Liver (tissue), 7 donors: ENCODE measurements at regions not wholly inside any gene's neighbourhood (a gene's known extent, or its start where the extent isn't known, plus 50 kb on each side); places are given as distances from the start of the nearest gene placed in this dataset.

Experiments used
- DNase-seq: peaks from one replicate; pipeline ENCODE4 v3.0.0-alpha.2; 2017; ENCODE audit warnings: low spot score
- H3K27ac ChIP-seq, 2 donors: one replicate each; pipeline ENCODE4 v1.7.0; 2013; ENCODE audit warnings: inconsistent platforms in 2 of 2, low read length in 2 of 2, control low read depth in 1 of 2, low read depth in 1 of 2, mild to moderate bottlenecking in 1 of 2
- H3K27me3 ChIP-seq, 4 donors: one replicate each; pipeline versions ENCODE4 v1.6.1 to v1.7.0; 2013; ENCODE audit warnings: low read length in 3 of 4, inconsistent platforms in 1 of 4, mild to moderate bottlenecking in 1 of 4, moderate library complexity in 1 of 4; ENCODE audit not compliant: control insufficient read depth in 4 of 4, insufficient read depth in 4 of 4
- H3K36me3 ChIP-seq, 4 donors: one replicate each; pipeline versions ENCODE4 v1.6.1 to v1.7.0; 2013; ENCODE audit warnings: low read length in 3 of 4, mild to moderate bottlenecking in 3 of 4, low read depth in 1 of 4, moderate library complexity in 1 of 4; ENCODE audit not compliant: control insufficient read depth in 4 of 4, insufficient read depth in 3 of 4
- H3K4me1 ChIP-seq, 4 donors: one replicate each; pipeline versions ENCODE4 v1.6.1 to v1.7.0; 2013; ENCODE audit warnings: low read length in 3 of 4, mild to moderate bottlenecking in 3 of 4, moderate library complexity in 1 of 4; ENCODE audit not compliant: control insufficient read depth in 4 of 4, insufficient read depth in 4 of 4
- H3K4me3 ChIP-seq, 3 donors: one replicate each; pipeline versions ENCODE4 v1.6.1 to v1.7.0; 2013; ENCODE audit warnings: low read length in 3 of 3, control low read depth in 1 of 3, low read depth in 1 of 3, mild to moderate bottlenecking in 1 of 3
- H3K9ac ChIP-seq, 2 donors: one replicate each; pipeline ENCODE4 v1.7.0; 2013; ENCODE audit warnings: low read length in 2 of 2, mild to moderate bottlenecking in 2 of 2, moderate library complexity in 2 of 2, control low read depth in 1 of 2, low read depth in 1 of 2
- H3K9me3 ChIP-seq, 4 donors: one replicate each; pipeline versions ENCODE4 v1.6.1 to v1.7.0; 2013; ENCODE audit warnings: low read length in 3 of 4; ENCODE audit not compliant: control insufficient read depth in 4 of 4
- ATF3 ChIP-seq: IDR thresholded peaks from 2 replicates; pipeline ENCODE4 v1.6.1; 2016; ENCODE audit warnings: antibody characterized with exemption
- EGR1 ChIP-seq, 2 donors: IDR thresholded peaks; 2 replicates each; pipeline ENCODE4 v1.6.1; 2016 to 2018; ENCODE audit warnings: antibody characterized with exemption in 2 of 2, low read depth in 2 of 2
- FOXA1 ChIP-seq: IDR thresholded peaks from 2 replicates; pipeline ENCODE4 v1.6.1; 2016; ENCODE audit warnings: antibody characterized with exemption
- FOXA2 ChIP-seq: IDR thresholded peaks from 2 replicates; pipeline ENCODE4 v1.6.1; 2016; ENCODE audit warnings: antibody characterized with exemption
- GABPA ChIP-seq, 2 donors: IDR thresholded peaks in 1 of 2; conservative IDR thresholded peaks in 1 of 2; 2 replicates each; pipeline ENCODE4 v1.6.1; 2016; ENCODE audit warnings: antibody characterized with exemption in 2 of 2, mild to moderate bottlenecking in 1 of 2, moderate library complexity in 1 of 2
- HNF4A ChIP-seq, 2 donors: conservative IDR thresholded peaks; 2 replicates each; pipeline ENCODE4 v1.6.1; 2016; ENCODE audit warnings: antibody characterized with exemption in 2 of 2, mild to moderate bottlenecking in 2 of 2
- HNF4G ChIP-seq: IDR thresholded peaks from 2 replicates; pipeline ENCODE4 v1.6.1; 2016; ENCODE audit warnings: antibody characterized with exemption
- JUND ChIP-seq, 2 donors: IDR thresholded peaks; 2 replicates each; pipeline ENCODE4 v1.6.1; 2016; ENCODE audit warnings: antibody characterized with exemption in 2 of 2
- MAX ChIP-seq: IDR thresholded peaks from 2 replicates; pipeline ENCODE4 v1.6.1; 2016; ENCODE audit warnings: antibody characterized with exemption
- NR2F2 ChIP-seq: IDR thresholded peaks from 2 replicates; pipeline ENCODE4 v1.6.1; 2016; ENCODE audit warnings: antibody characterized with exemption
- RAD21 ChIP-seq, 2 donors: IDR thresholded peaks; 2 replicates each; pipeline ENCODE4 v1.6.1; 2016; ENCODE audit warnings: antibody characterized with exemption in 2 of 2, mild to moderate bottlenecking in 2 of 2
- REST ChIP-seq: IDR thresholded peaks from 2 replicates; pipeline ENCODE4 v1.6.1; 2016; ENCODE audit warnings: antibody characterized with exemption, mild to moderate bottlenecking
- RXRA ChIP-seq, 2 donors: IDR thresholded peaks; 2 replicates each; pipeline ENCODE4 v1.6.1; 2017 to 2018; ENCODE audit warnings: antibody characterized with exemption in 2 of 2, mild to moderate bottlenecking in 1 of 2
- TAF1 ChIP-seq: conservative IDR thresholded peaks from 2 replicates; pipeline ENCODE4 v1.6.1; 2016; ENCODE audit warnings: antibody characterized with exemption, mild to moderate bottlenecking
- YY1 ChIP-seq: IDR thresholded peaks from 2 replicates; pipeline ENCODE4 v1.6.1; 2016; ENCODE audit warnings: antibody characterized with exemption, mild to moderate bottlenecking
- WGBS: extraction: QIAGEN DNeasy Blood & Tissue Kit; methylation state at CpG from one replicate; pipeline ENCODE4 v1.1.7; 2013; 5-methylcytosine and 5-hydroxymethylcytosine counted together
- TF ChIP-seq, protein P1 (sequence below): IDR thresholded peaks from 2 replicates; pipeline ENCODE4 v1.6.1; 2016; ENCODE audit warnings: antibody characterized with exemption
- donor health status: healthy.
- donor health status: healthy.
- donor health status: healthy.
- donor health status: healthy.

GRCh38 chr13:20340136-20340758 is 108.1 kb upstream of the GJB6 start:
- no peak for TF ChIP-seq RAD21 (IDR thresholded peaks at IDR 0.05)
- no peak for TF ChIP-seq HNF4G
- no peak for TF ChIP-seq REST
- TF ChIP-seq FOXA2: no peak
- TF ChIP-seq TAF1: no peak
- no peak for TF ChIP-seq FOXA1
- TF ChIP-seq HNF4A (conservative IDR thresholded peaks at IDR 0.05): no peak
- no peaks in the 10 kb centered on the region for H3K36me3 ChIP-seq
- H3K27me3 ChIP-seq: no peaks in the 10 kb centered on the region
- WGBS: 70% methylated on average over 12 of the region's 12 CpGs
- H3K4me3 ChIP-seq: no peak overlapping the region
- no peaks in the 10 kb centered on the region for H3K4me1 ChIP-seq
- H3K27ac ChIP-seq: no peak overlapping the region
- no peak for DNase-seq
- no peak overlapping the region for H3K9ac ChIP-seq
- H3K9me3 ChIP-seq: no peaks in the 10 kb centered on the region

DNA sequence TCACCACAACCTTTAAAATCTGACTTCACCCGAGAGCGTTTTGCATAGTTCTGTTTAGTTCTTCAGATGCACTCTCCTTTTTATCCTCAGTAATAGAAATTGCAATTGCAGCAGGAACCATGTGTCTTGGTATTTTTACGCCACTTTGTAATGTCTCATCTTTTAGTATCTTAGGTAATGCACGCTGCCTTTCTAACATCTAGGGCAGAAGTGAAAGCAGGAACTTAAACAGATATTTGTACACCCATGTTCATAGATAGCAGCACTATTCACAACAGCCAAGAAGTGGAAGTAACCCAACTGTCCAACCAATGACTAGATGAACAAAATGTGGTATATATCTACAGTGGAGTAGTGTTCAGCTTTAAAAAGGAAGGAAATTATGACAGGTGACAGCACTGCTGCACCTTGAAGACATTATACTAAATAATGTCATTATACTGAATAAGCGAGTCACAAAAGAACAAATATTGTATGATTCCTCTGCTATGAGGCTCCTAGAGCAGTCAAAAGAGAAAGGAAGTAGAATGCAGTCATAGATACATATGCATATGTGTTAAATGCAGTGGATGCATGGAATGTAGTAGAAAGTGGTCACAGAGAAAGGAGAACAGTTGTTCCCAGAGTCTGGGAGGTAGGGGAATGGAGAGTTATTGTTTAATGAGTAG is 105.9 kb upstream of the GJB6 start:
- Histone ChIP-seq H3K4me1 (no peaks in the 10 kb centered on the region), H3K9ac (no peak overlapping the region), H3K27me3 (no peaks in the 10 kb centered on the region), H3K9me3 (no peaks in the 10 kb centered on the region), H3K4me3 (no peak overlapping the region), H3K36me3 (no peaks in the 10 kb centered on the region), H3K27ac (no peak overlapping the region)
- 90% methylated on average over 5 of the region's 5 CpGs for WGBS
- no peak for DNase-seq
- TF ChIP-seq HNF4G: no peak
- no peak for TF ChIP-seq GABPA (IDR thresholded peaks at IDR 0.05 in 1 of 2, conservative IDR thresholded peaks at IDR 0.05 in 1 of 2)
- TF ChIP-seq HNF4A (conservative IDR thresholded peaks at IDR 0.05): no peak
- TF ChIP-seq FOXA2: no peak
- TF ChIP-seq EGR1 (IDR thresholded peaks at IDR 0.05; ENCODE audit: low read depth in 2 of 2): no peak
- no peak for TF ChIP-seq JUND (IDR thresholded peaks at IDR 0.05)
- no peak for TF ChIP-seq TAF1
- TF ChIP-seq MAX: no peak
- no peak for TF ChIP-seq RXRA (IDR thresholded peaks at IDR 0.05)
- no peak for TF ChIP-seq NR2F2
- TF ChIP-seq, protein P1, sequence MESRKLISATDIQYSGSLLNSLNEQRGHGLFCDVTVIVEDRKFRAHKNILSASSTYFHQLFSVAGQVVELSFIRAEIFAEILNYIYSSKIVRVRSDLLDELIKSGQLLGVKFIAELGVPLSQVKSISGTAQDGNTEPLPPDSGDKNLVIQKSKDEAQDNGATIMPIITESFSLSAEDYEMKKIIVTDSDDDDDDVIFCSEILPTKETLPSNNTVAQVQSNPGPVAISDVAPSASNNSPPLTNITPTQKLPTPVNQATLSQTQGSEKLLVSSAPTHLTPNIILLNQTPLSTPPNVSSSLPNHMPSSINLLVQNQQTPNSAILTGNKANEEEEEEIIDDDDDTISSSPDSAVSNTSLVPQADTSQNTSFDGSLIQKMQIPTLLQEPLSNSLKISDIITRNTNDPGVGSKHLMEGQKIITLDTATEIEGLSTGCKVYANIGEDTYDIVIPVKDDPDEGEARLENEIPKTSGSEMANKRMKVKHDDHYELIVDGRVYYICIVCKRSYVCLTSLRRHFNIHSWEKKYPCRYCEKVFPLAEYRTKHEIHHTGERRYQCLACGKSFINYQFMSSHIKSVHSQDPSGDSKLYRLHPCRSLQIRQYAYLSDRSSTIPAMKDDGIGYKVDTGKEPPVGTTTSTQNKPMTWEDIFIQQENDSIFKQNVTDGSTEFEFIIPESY: no peak
- no peak for TF ChIP-seq FOXA1
- TF ChIP-seq YY1: no peak
- no peak for TF ChIP-seq RAD21 (IDR thresholded peaks at IDR 0.05)
- TF ChIP-seq ATF3: no peak
